ENCODE measurements at regions not wholly inside any gene's neighbourhood (a gene's known extent, or its start where the extent isn't known, plus 50 kb on each side); places are given as distances from the start of the nearest gene placed in this dataset.
A peak's percentile ranks its signal among the peaks of the same experiment; 100 is the strongest.

- Histone ChIP-seq H4K20me1 (ENCODE audit: insufficient read depth) (no peaks in the 10 kb centered on the region), H3K27ac (peak overlapping the region; percentile 13), H3K9me2 (ENCODE audit: insufficient read depth) (no peaks in the 10 kb centered on the region), H2AFZ (peak overlapping the region; percentile 71), H3K36me3 (ENCODE audit: low read depth) (no peaks in the 10 kb centered on the region), H3K4me3 (peak overlapping the region; percentile 27), H3K9me3 (ENCODE audit: low read depth) (no peaks in the 10 kb centered on the region), H3K4me2 (ENCODE audit: unreplicated experiment) (peak overlapping the region; percentile 50), H3K9ac (peak overlapping the region; percentile 25; the same call in 1 of the 2 replicates), H3F3A (ENCODE audit: insufficient read depth) (peaks cover 20% of the 10 kb centered on the region), H3K79me2 (ENCODE audit: insufficient read depth) (no peaks in the 10 kb centered on the region), H3K4me1 (ENCODE audit: insufficient read depth) (peaks cover 49% of the 10 kb centered on the region), H3K27me3 (replicated peaks; ENCODE audit: insufficient read depth) (no peaks in the 10 kb centered on the region)
- no peak for TF ChIP-seq EZH2phosphoT487 (IDR thresholded peaks at IDR 0.05; ENCODE audit: insufficient read depth, low read depth)
- no peak for TF ChIP-seq EZH2 (IDR thresholded peaks at IDR 0.05; ENCODE audit: insufficient read depth, poor library complexity, severe bottlenecking)
- in situ Hi-C loops (cut with MboI) = no loop called here
- DNase-seq = peak; percentile 59
- 33 to 38% methylated on average over 6 of the region's 6 CpGs for WGBS, 2 experiments (ENCODE audit: low coverage in 1 of 2, low lambda C conversion rate in 2 of 2, missing lambda C conversion rate in 2 of 2)
Observed at GRCh38 chr4:28378109-28378830, 1517.6 kb downstream of the STIM2 start.

GRCh38 chr4:28385801-28386200 lies 1525.2 kb downstream of the STIM2 start:
- 45 to 57% methylated on average over 2 of the region's 2 CpGs for WGBS, 2 experiments (ENCODE audit: low coverage in 1 of 2, low lambda C conversion rate in 2 of 2, missing lambda C conversion rate in 2 of 2)
- Histone ChIP-seq H4K20me1 (ENCODE audit: insufficient read depth) (no peaks in the 10 kb centered on the region), H3K4me2 (ENCODE audit: unreplicated experiment) (no peak overlapping the region), H3K4me3 (no peak overlapping the region), H3K27me3 (replicated peaks; ENCODE audit: insufficient read depth) (no peaks in the 10 kb centered on the region), H3K79me2 (ENCODE audit: insufficient read depth) (no peaks in the 10 kb centered on the region), H3K36me3 (ENCODE audit: low read depth) (no peaks in the 10 kb centered on the region), H3K9me2 (ENCODE audit: insufficient read depth) (no peaks in the 10 kb centered on the region), H2AFZ (0 out of 2 replicates have a peak overlapping the region, but pooled peaks have one; percentile 21), H3F3A (ENCODE audit: insufficient read depth) (no peaks in the 10 kb centered on the region), H3K27ac (no peak overlapping the region), H3K4me1 (ENCODE audit: insufficient read depth) (peaks cover 9% of the 10 kb centered on the region; the same call in 1 of the 2 replicates), H3K9ac (no peak overlapping the region), H3K9me3 (ENCODE audit: low read depth) (no peaks in the 10 kb centered on the region)
- TF ChIP-seq EZH2 (IDR thresholded peaks at IDR 0.05; ENCODE audit: insufficient read depth, poor library complexity, severe bottlenecking) (no peak), EZH2phosphoT487 (IDR thresholded peaks at IDR 0.05; ENCODE audit: insufficient read depth, low read depth) (no peak)
- in situ Hi-C loops (cut with MboI) = no loop called here
- no peak for DNase-seq

- no peak for TF ChIP-seq EZH2phosphoT487 (IDR thresholded peaks at IDR 0.05; ENCODE audit: insufficient read depth, low read depth)
- TF ChIP-seq EZH2 (IDR thresholded peaks at IDR 0.05; ENCODE audit: insufficient read depth, poor library complexity, severe bottlenecking) = no peak
- Histone ChIP-seq H3K4me2 (ENCODE audit: unreplicated experiment) (no peak overlapping the region), H2AFZ (peak overlapping the region; percentile 36), H3K4me3 (no peak overlapping the region), H3K9me3 (ENCODE audit: low read depth) (no peaks in the 10 kb centered on the region), H3K27ac (no peak overlapping the region), H3K36me3 (ENCODE audit: low read depth) (no peaks in the 10 kb centered on the region), H3F3A (ENCODE audit: insufficient read depth) (peaks cover 5% of the 10 kb centered on the region; the same call in 1 of the 2 replicates), H3K79me2 (ENCODE audit: insufficient read depth) (no peaks in the 10 kb centered on the region), H4K20me1 (ENCODE audit: insufficient read depth) (no peaks in the 10 kb centered on the region), H3K4me1 (ENCODE audit: insufficient read depth) (peaks cover 19% of the 10 kb centered on the region; the same call in 1 of the 2 replicates), H3K9me2 (ENCODE audit: insufficient read depth) (no peaks in the 10 kb centered on the region), H3K9ac (no peak overlapping the region), H3K27me3 (replicated peaks; ENCODE audit: insufficient read depth) (no peaks in the 10 kb centered on the region)
- DNase-seq = no peak
- in situ Hi-C loops (cut with MboI) = no loop called here
Observed at GRCh38 chr4:28386776-28387175, 1526.1 kb downstream of the STIM2 start.

GRCh38 chr4:28388471-28388870 lies 1527.8 kb downstream of the STIM2 start:
- 16 to 21% methylated on average over 2 of the region's 2 CpGs for WGBS, 2 experiments (ENCODE audit: low coverage in 1 of 2, low lambda C conversion rate in 2 of 2, missing lambda C conversion rate in 2 of 2)
- Histone ChIP-seq H3K27me3 (replicated peaks; ENCODE audit: insufficient read depth) (no peaks in the 10 kb centered on the region), H3K4me1 (ENCODE audit: insufficient read depth) (peaks cover 28% of the 10 kb centered on the region), H3K4me3 (no peak overlapping the region), H3K79me2 (ENCODE audit: insufficient read depth) (no peaks in the 10 kb centered on the region), H3K9me3 (ENCODE audit: low read depth) (no peaks in the 10 kb centered on the region), H3K4me2 (ENCODE audit: unreplicated experiment) (no peak overlapping the region), H3K27ac (peak overlapping the region; percentile 47), H3F3A (ENCODE audit: insufficient read depth) (peaks cover 11% of the 10 kb centered on the region; the same call in 1 of the 2 replicates), H2AFZ (peak overlapping the region; percentile 31; the same call in 1 of the 2 replicates), H3K36me3 (ENCODE audit: low read depth) (no peaks in the 10 kb centered on the region), H3K9ac (no peak overlapping the region), H4K20me1 (ENCODE audit: insufficient read depth) (no peaks in the 10 kb centered on the region), H3K9me2 (ENCODE audit: insufficient read depth) (no peaks in the 10 kb centered on the region)
- no peak for TF ChIP-seq EZH2phosphoT487 (IDR thresholded peaks at IDR 0.05; ENCODE audit: insufficient read depth, low read depth)
- no peak for TF ChIP-seq EZH2 (IDR thresholded peaks at IDR 0.05; ENCODE audit: insufficient read depth, poor library complexity, severe bottlenecking)
- peak; percentile 54 for DNase-seq
- in situ Hi-C loops (cut with MboI) = no loop called here
